ENCODE measurements at regions not wholly inside any gene's neighbourhood (a gene's known extent, or its start where the extent isn't known, plus 50 kb on each side); places are given as distances from the start of the nearest gene placed in this dataset.
"Not testable (repeated sequence)": the region's sequence is repeated elsewhere in the genome, so short reads cannot be mapped to it uniquely, and the experiment has no call there.

DNA sequence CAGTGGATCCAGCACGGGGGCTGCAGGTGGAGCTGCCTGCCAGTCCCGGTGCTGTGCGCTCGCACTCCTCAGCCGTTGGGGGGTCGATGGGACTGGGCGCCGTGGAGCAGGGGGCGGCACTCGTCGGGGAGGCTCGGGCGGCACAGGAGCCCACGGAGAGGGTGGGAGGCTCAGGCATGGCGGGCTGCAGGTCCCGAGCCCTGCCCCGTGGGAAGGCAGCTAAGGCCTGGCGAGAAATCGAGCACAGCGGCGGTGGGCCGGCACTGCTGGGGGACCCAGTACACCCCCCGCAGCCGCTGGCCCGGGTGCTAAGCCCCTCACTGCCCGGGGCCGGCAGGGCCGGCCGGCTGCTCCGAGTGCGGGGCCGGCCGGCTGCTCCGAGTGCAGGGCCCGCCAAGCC, 52.3 kb upstream of the MARK1 start:
- DNase-seq, H3K9me3 Mint-ChIP-seq, H3K27me3 Mint-ChIP-seq, H3K4me1 Mint-ChIP-seq, CTCF ChIA-PET, H3K4me3 Mint-ChIP-seq, H3K27ac Mint-ChIP-seq, H3K36me3 Mint-ChIP-seq: not testable (repeated sequence)

GRCh38 chr1:220475141-220475540, 52.8 kb upstream of the MARK1 start:
- DNase-seq, H3K36me3 Mint-ChIP-seq, H3K9me3 Mint-ChIP-seq, H3K27me3 Mint-ChIP-seq, H3K4me1 Mint-ChIP-seq, H3K27ac Mint-ChIP-seq, CTCF ChIA-PET, H3K4me3 Mint-ChIP-seq: not testable (repeated sequence)

DNA sequence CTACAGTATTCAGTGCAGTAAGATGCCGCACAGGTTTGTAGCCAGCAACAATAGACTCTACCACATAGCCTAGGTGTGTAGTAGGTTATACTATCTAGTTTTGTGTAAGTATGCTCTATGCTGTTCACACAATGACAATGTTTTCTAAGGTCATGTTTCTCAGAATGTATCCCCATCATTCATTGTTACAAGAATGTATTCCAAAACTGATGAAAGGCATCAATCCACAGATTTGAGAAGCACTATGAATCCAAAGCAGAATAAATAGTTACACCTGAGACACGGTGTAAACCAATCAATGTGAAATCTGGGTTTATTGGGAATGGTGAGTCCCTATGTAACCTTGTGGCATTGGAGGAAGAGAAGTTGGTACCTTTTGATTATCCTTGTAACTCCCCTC, 54.5 kb upstream of the MARK1 start:
- H3K36me3 Mint-ChIP-seq, result no peaks in the 10 kb centered on the region
- no peak overlapping the region for H3K4me3 Mint-ChIP-seq
- H3K4me1 Mint-ChIP-seq, result no peaks in the 10 kb centered on the region
- no peak for DNase-seq
- no peaks in the 10 kb centered on the region for H3K27me3 Mint-ChIP-seq
- CTCF ChIA-PET, result no interaction called here
- no peak overlapping the region for H3K27ac Mint-ChIP-seq
- no peaks in the 10 kb centered on the region for H3K9me3 Mint-ChIP-seq

GRCh38 chr1:220462752-220463151, 65.2 kb upstream of the MARK1 start:
- CTCF ChIA-PET, result no interaction called here
- no peaks in the 10 kb centered on the region for H3K4me1 Mint-ChIP-seq

DNA sequence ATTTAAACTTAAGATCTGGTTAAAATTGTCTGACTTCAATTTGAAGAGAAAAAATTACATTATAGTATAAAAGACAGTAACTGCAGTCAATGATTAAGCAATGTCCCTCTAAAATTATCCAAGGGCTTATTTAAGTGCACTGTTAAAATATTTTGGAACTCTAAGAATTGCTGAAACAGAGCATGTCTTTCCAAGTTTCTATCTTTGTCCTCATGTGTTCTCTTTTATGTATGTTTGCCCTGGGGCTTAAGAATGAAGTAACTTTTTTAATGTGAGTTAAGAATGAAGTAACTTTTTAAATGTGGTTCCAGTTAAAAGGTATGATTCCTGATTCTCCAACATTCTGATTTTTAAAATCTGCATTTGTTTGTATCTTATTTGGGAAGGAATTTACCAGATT, 69.0 kb upstream of the MARK1 start:
- Mint-ChIP-seq H3K9me3 (no peaks in the 10 kb centered on the region), H3K27me3 (peaks cover 3% of the 10 kb centered on the region), H3K27ac (no peak overlapping the region), H3K4me1 (no peaks in the 10 kb centered on the region), H3K36me3 (no peaks in the 10 kb centered on the region), H3K4me3 (no peak overlapping the region)
- DNase-seq, result no peak
- CTCF ChIA-PET, result no interaction called here

More at GRCh38 chr1:220462752-220463151, 65.2 kb upstream of the MARK1 start:
- Mint-ChIP-seq H3K27me3 (peaks cover 3% of the 10 kb centered on the region), H3K36me3 (no peaks in the 10 kb centered on the region), H3K9me3 (no peaks in the 10 kb centered on the region), H3K27ac (no peak overlapping the region), H3K4me3 (no peak overlapping the region)
- DNase-seq, result no peak

GRCh38 chr1:220457957-220458609, 69.9 kb upstream of the MARK1 start:
- H3K27me3 Mint-ChIP-seq, result peaks cover 3% of the 10 kb centered on the region
- CTCF ChIA-PET, result no interaction called here
- H3K4me3 Mint-ChIP-seq, result no peak overlapping the region
- no peaks in the 10 kb centered on the region for H3K4me1 Mint-ChIP-seq
- H3K36me3 Mint-ChIP-seq, result no peaks in the 10 kb centered on the region
- H3K27ac Mint-ChIP-seq, result no peak overlapping the region
- no peaks in the 10 kb centered on the region for H3K9me3 Mint-ChIP-seq
- no peak for DNase-seq

- peaks cover 3% of the 10 kb centered on the region for H3K27me3 Mint-ChIP-seq
- no peaks in the 10 kb centered on the region for H3K4me1 Mint-ChIP-seq
- H3K4me3 Mint-ChIP-seq, result no peak overlapping the region
- no peak overlapping the region for H3K27ac Mint-ChIP-seq
- H3K9me3 Mint-ChIP-seq, result no peaks in the 10 kb centered on the region
- H3K36me3 Mint-ChIP-seq, result no peaks in the 10 kb centered on the region
- CTCF ChIA-PET, result no interaction called here
- DNase-seq, result no peak
These were observed 72.4 kb upstream of the MARK1 start for GRCh38 chr1:220455559-220455958.

DNA sequence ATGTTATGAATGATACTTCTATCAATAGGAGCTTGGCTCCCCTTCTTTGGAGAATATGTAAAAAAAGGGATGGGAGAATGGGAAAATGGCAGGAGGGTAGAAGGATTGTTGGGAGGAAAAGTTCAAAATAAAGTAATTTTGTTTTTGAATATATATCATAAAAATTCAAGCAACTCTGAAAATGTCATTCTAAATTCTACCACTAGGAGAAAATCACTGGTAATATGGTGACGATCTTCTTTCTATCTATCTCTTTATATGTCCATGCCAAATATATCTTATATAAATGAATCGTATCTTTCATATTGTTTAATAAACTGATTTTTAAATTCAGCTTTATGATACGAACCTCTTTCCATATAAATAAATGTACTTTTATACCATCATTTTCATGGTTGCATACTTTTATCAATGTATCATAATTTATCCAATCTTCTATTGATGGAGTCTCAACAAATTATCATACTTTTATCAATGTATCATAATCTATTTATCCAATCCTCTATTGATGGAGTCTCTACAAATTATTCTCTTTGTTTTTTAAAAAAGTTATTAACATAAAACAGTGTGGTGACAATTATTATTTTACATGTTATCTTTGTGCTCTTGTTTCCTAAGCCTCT, 73.7 kb upstream of the MARK1 start:
- H3K9me3 Mint-ChIP-seq, result no peaks in the 10 kb centered on the region
- CTCF ChIA-PET, result no interaction called here
- no peaks in the 10 kb centered on the region for H3K36me3 Mint-ChIP-seq
- H3K27ac Mint-ChIP-seq, result no peak overlapping the region
- DNase-seq, result no peak
- no peaks in the 10 kb centered on the region for H3K4me1 Mint-ChIP-seq
- peaks cover 7% of the 10 kb centered on the region for H3K27me3 Mint-ChIP-seq
- no peak overlapping the region for H3K4me3 Mint-ChIP-seq

GRCh38 chr1:220453371-220453770, 74.6 kb upstream of the MARK1 start:
- CTCF ChIA-PET, result no interaction called here
- H3K9me3 Mint-ChIP-seq, result no peaks in the 10 kb centered on the region
- no peaks in the 10 kb centered on the region for H3K4me1 Mint-ChIP-seq
- H3K27me3 Mint-ChIP-seq, result peaks cover 14% of the 10 kb centered on the region
- DNase-seq, result no peak
- no peak overlapping the region for H3K4me3 Mint-ChIP-seq
- no peak overlapping the region for H3K27ac Mint-ChIP-seq
- H3K36me3 Mint-ChIP-seq, result no peaks in the 10 kb centered on the region

- Mint-ChIP-seq H3K27me3 (peaks cover 10% of the 10 kb centered on the region), H3K4me1 (no peaks in the 10 kb centered on the region), H3K9me3 (no peaks in the 10 kb centered on the region), H3K4me3 (no peak overlapping the region), H3K36me3 (no peaks in the 10 kb centered on the region), H3K27ac (no peak overlapping the region)
- no peak for DNase-seq
- CTCF ChIA-PET, result no interaction called here
These were observed 76.4 kb upstream of the MARK1 start for GRCh38 chr1:220451532-220451931.

- Mint-ChIP-seq H3K4me3 (no peak overlapping the region), H3K9me3 (no peaks in the 10 kb centered on the region)
- CTCF ChIA-PET, result no interaction called here
These were observed 77.0 kb upstream of the MARK1 start for GRCh38 chr1:220450927-220451326.

GRCh38 chr1:220448217-220448616, 79.7 kb upstream of the MARK1 start:
- CTCF ChIA-PET, result interaction anchor here (1.5 kb wide), 1 partner anchor 8 kb away, joined by 3 read pairs; no protein-coding TSS in a partner anchor

More at GRCh38 chr1:220450927-220451326, 77.0 kb upstream of the MARK1 start:
- no peak overlapping the region for H3K27ac Mint-ChIP-seq
- H3K36me3 Mint-ChIP-seq, result no peaks in the 10 kb centered on the region
- peaks cover 10% of the 10 kb centered on the region for H3K27me3 Mint-ChIP-seq
- DNase-seq, result no peak
- no peaks in the 10 kb centered on the region for H3K4me1 Mint-ChIP-seq

DNA sequence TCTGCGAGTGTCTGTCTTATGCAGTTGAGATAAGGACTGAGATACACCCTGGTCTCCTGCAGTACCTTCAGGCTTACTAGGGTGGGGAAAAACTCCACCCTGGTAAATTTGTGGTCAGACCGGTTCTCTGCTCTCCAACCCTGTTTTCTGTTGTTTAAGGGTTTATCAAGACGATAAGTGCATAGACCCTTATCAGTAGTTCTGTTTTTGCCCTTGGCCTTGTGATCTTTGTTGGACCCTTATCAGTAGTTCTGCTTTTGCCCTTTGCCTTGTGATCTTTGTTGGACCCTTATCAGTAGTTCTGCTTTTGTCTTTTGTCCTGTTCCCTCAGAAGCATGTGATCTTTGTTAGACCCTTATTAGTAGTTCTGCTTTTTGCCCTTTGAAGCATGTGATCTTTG, 83.3 kb upstream of the MARK1 start:
- H3K27me3 Mint-ChIP-seq, DNase-seq, H3K36me3 Mint-ChIP-seq, H3K9me3 Mint-ChIP-seq, H3K27ac Mint-ChIP-seq, H3K4me1 Mint-ChIP-seq, CTCF ChIA-PET, H3K4me3 Mint-ChIP-seq: not testable (repeated sequence)

More at GRCh38 chr1:220448217-220448616, 79.7 kb upstream of the MARK1 start:
- DNase-seq, result no peak
- peaks cover 10% of the 10 kb centered on the region for H3K27me3 Mint-ChIP-seq
- no peaks in the 10 kb centered on the region for H3K4me1 Mint-ChIP-seq
- no peaks in the 10 kb centered on the region for H3K9me3 Mint-ChIP-seq
- no peak overlapping the region for H3K27ac Mint-ChIP-seq
- no peak overlapping the region for H3K4me3 Mint-ChIP-seq
- H3K36me3 Mint-ChIP-seq, result no peaks in the 10 kb centered on the region

DNA sequence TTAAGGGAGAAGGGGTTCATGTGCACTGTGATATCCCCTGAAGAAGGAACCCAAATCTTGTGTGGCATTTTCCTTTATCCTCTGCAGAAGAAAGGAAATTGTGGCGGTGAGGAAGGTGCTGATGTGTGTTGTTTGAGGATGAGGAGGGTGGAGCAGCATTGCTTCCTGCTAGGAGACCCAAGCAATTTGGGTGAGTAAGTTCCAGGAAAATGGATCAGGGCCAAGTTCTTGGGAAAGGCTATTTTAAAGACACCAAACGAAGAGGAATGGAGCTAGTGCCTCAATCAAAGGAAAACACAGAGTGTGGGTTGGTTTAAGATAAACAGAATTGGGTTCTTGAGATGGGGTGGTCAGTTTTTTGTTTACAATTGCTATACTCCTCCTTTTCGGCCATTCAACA, 86.7 kb upstream of the MARK1 start:
- no peaks in the 10 kb centered on the region for H3K9me3 Mint-ChIP-seq
- no peaks in the 10 kb centered on the region for H3K4me1 Mint-ChIP-seq
- no peak for DNase-seq
- no peak overlapping the region for H3K27ac Mint-ChIP-seq
- H3K4me3 Mint-ChIP-seq, result no peak overlapping the region
- H3K27me3 Mint-ChIP-seq, result no peaks in the 10 kb centered on the region
- CTCF ChIA-PET, result no interaction called here
- H3K36me3 Mint-ChIP-seq, result no peaks in the 10 kb centered on the region

- DNase-seq, result no peak
- Mint-ChIP-seq H3K27ac (no peak overlapping the region), H3K4me1 (no peaks in the 10 kb centered on the region), H3K36me3 (no peaks in the 10 kb centered on the region), H3K4me3 (no peak overlapping the region), H3K27me3 (no peaks in the 10 kb centered on the region), H3K9me3 (no peaks in the 10 kb centered on the region)
- CTCF ChIA-PET, result no interaction called here
These were observed 89.2 kb upstream of the MARK1 start for GRCh38 chr1:220438741-220439140.
